Epithelial cell of proximal tubule (primary cell): ENCODE measurements at regions not wholly inside any gene's neighbourhood (a gene's known extent, or its start where the extent isn't known, plus 50 kb on each side); places are given as distances from the start of the nearest gene placed in this dataset.
A peak's percentile ranks its signal among the peaks of the same experiment; 100 is the strongest.

Experiments
- DNase-seq: peaks from one replicate; pipeline ENCODE4 v3.0.0-alpha.2; 2011; ENCODE audit warnings: low read depth
- H3K4me3 ChIP-seq: 2 replicates; pipeline ENCODE4 v1.5.1; 2011; ENCODE audit warnings: low read depth, mild to moderate bottlenecking, low read length
- TF ChIP-seq, protein P1 (sequence below): conservative IDR thresholded peaks from 2 replicates; pipeline ENCODE4 v1.5.1; 2012; ENCODE audit warnings: low read depth, mild to moderate bottlenecking, low read length

DNA sequence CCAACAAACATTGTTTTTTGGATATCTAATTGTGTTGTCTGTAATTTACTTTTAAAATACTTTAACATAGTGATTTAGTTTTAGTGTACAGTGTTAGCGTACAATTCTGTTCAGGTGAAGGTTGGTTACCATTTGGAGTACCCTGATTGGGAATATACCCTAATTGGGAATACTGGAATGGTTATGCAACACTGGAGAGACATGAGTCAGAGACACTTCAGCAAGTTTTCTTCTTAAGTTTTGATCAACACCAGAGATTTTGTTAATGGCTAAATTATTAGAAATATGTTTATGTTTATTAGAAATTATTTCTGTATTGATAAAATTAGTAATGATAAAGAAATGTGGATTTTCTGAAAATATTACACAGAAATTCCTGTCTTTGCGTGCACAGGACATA, 100.3 kb upstream of the NABP1 start:
- DNase-seq = no peak
- TF ChIP-seq, protein P1, sequence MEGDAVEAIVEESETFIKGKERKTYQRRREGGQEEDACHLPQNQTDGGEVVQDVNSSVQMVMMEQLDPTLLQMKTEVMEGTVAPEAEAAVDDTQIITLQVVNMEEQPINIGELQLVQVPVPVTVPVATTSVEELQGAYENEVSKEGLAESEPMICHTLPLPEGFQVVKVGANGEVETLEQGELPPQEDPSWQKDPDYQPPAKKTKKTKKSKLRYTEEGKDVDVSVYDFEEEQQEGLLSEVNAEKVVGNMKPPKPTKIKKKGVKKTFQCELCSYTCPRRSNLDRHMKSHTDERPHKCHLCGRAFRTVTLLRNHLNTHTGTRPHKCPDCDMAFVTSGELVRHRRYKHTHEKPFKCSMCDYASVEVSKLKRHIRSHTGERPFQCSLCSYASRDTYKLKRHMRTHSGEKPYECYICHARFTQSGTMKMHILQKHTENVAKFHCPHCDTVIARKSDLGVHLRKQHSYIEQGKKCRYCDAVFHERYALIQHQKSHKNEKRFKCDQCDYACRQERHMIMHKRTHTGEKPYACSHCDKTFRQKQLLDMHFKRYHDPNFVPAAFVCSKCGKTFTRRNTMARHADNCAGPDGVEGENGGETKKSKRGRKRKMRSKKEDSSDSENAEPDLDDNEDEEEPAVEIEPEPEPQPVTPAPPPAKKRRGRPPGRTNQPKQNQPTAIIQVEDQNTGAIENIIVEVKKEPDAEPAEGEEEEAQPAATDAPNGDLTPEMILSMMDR = no peak
- H3K4me3 ChIP-seq = no peak overlapping the region

DNA sequence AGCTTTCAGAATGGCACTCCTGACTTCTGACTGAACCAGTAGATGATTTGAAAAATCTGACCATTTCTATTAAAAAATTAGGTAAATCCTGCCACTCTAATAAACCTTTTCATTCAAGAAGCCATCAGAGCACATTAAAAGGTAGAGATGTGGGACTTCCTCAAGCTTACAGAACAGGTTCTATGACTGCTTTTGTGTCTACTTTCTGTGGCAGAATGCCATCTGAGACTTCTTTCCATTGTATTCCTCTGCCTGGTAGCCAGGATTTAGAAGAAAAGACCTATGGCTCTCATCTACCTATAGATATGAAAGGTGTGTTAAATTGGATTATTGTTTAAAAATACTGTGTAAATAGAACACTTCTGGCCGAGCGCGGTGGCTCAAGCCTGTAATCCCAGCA, 99.9 kb upstream of the NABP1 start:
- H3K4me3 ChIP-seq = no peak overlapping the region
- DNase-seq = no peak
- TF ChIP-seq, protein P1 = no peak

DNA sequence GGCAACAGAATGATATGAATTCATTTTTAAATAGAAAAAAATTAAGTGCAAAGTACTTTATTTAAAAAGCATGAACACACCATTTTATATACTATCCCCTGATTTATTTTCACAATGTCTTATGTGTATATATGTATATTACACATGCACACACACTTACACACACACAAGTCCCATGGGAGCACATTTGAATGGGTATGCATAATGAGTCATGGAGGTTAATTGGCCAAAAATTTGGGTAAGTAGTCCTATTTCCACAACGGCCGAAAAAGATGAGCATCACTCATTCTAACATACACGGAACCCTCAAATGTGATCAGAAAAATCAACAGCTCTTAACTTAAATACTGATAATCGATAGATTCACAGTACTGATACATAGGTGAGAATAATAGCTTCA, 97.4 kb upstream of the NABP1 start:
- H3K4me3 ChIP-seq = no peak overlapping the region
- TF ChIP-seq, protein P1 = no peak
- no peak for DNase-seq

DNA sequence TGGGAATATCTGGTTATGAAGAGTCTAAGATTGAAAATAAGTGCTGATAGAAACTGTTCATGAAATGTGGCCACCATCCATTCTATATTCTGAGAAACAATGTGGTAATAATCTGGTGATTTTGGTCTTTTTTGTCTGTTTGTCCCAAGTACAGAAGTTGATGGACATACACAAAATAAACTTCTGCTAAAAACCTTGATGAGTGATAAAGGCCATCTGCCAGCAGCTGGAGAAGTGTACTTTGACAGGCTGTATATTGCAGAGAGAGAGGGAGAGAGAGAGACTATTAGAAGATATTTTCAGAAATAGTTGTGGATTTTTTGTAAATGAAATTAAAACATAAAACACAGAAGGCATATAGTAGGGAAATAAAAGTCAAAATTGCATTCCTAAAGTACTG, 96.9 kb upstream of the NABP1 start:
- DNase-seq = no peak
- no peak overlapping the region for H3K4me3 ChIP-seq
- TF ChIP-seq, protein P1 = no peak

DNA sequence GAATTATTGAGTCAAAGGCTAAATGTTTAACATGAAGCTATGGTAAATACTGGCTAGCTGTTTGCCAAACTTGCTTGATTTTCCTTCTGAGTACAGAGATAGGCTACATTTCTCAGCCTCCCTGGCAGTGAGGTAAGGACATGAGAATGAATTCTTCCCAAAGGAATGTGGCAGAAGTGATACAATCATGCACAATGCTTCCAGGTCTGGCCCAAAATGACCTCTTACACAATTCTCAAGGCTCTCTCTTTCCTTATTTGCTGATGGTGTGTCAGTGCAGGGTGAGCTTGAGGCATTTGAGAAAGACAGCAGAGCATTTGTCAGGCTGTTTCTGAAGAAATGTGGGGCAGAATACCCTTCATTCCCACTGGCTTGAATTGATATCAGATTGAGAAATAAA, 95.6 kb upstream of the NABP1 start:
- no peak overlapping the region for H3K4me3 ChIP-seq
- TF ChIP-seq, protein P1 = no peak
- peak; percentile 91 for DNase-seq

DNA sequence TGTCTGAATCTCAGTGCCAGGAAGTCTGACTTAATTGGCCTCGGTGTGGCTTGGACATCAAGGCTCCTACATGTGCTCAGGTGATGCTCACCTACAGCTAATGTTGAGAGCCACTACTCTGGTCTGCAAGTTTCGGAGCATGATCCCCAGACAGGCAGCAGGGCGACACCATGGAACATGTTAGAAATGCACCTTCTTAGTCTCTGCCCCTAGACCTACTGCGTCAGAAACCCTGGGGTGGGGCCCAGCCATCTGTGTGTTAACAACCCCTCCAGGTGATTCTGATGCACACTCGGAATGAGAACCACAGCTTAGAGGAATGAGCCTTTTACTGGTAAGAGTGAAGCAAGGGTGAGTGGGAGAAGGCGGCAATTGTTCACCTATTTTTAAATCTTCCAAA, 86.9 kb upstream of the NABP1 start:
- no peak overlapping the region for H3K4me3 ChIP-seq
- no peak for DNase-seq
- TF ChIP-seq, protein P1 = no peak

DNA sequence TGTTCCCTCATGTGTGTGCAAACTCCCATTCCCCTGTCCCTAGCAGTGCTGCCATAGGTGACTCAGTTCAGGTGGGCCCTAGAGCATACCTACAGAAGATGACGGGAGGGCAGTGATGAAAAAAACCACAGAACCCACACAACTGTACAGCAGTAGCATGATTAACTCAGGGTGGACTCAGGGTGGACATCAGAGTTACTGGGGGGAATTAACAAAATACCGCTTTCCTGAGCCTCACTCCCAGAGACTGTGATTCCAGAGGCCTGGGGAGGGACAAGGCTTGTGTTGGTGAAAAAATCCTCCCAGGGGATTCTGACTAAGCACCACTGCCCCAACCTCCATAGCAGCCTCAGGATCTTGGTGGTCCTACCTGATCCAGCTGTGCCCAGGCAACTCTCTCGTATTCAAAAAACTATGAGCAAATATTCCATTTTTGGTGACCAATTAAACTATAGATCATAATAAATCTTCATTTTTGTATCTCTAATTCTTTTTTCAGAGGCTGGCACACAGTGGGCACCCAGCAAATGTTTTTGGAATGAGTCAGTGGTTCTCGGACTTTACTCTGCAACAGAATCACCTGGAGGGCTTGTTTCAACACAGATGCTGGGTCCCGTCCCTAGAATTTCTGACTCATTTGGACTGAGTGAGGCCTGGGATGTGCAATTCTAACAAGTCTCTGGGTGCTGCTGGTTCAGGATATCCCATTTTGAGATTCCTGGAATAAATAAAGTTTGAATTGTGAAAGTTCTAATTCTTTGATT, 84.1 kb upstream of the NABP1 start:
- no peak overlapping the region for H3K4me3 ChIP-seq

More for the DNA sequence above, 84.1 kb upstream of the NABP1 start:
- peak; percentile 82 for DNase-seq
- TF ChIP-seq, protein P1 = no peak
